ENCODE measurements at regions not wholly inside any gene's neighbourhood (a gene's known extent, or its start where the extent isn't known, plus 50 kb on each side); places are given as distances from the start of the nearest gene placed in this dataset.
"Not testable (repeated sequence)": the region's sequence is repeated elsewhere in the genome, so short reads cannot be mapped to it uniquely, and the experiment has no call there.

DNA sequence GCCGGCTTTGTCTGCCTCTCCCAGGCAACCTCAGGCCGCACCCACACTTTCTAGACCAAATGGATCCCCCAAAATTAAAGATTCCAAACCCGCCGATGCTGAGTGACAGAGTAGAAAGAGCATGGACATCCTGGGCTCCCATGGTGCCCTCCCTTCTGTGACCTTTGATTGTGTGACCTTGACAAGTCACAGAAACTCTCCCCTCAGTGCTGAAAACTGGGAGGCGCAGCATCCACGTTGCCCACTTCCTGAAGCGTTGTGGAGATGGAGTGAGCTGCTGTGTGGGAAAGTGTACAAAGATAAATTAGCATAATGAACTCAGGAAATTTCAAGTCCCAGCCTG is 74.4 kb upstream of the MFGE8 start:
- H3K4me3 Mint-ChIP-seq = no peak overlapping the region
- no peak overlapping the region for H3K27ac Mint-ChIP-seq
- POLR2A ChIA-PET = no interaction called here
- peaks cover 2% of the 10 kb centered on the region for H3K4me1 Mint-ChIP-seq
- no peaks in the 10 kb centered on the region for H3K9me3 Mint-ChIP-seq
- H3K27me3 Mint-ChIP-seq = peaks cover 14% of the 10 kb centered on the region
- no peak for DNase-seq
- H3K36me3 Mint-ChIP-seq = no peaks in the 10 kb centered on the region
- no peak for ATAC-seq (ENCODE audit: low read depth)

DNA sequence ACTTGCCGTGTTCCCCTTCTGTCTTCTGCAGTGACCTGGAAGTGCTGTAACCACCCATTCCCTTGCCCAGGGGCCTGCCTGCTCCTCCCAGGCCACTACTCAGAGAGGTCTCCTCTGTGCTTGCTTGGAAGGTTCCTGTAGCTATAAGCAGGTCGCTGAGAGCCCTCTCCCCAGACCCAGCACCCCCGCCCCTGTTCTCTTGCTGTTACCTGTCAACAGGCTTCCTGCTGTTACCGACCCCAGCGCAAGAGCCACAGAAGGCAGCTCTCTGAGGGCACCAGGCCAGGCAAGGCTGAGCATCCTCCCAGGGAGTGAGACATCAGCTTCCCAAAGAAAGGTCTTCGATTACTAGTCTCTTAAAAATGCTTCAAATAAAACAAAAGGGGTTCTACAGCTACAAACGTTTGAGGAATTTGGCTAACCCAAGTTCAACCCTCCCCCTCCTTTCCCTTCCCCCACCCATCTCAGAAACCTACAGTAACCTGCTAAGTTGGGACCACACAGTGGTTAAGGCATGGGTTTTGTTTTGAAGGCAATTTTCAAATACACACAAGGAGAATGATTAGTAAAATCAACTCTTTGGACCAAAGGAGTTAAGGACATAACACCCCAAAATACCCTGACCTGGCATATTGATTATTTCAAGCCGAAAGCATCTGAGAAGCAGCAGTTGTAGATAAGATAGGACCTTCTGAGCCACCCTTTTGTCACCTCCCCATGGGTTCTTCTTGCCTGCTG is 74.9 kb upstream of the MFGE8 start:
- peaks cover under 1% of the 10 kb centered on the region for H3K4me1 Mint-ChIP-seq
- ATAC-seq (ENCODE audit: low read depth) = no peak
- peaks cover 14% of the 10 kb centered on the region for H3K27me3 Mint-ChIP-seq
- no peak overlapping the region for H3K27ac Mint-ChIP-seq
- POLR2A ChIA-PET = no interaction called here
- H3K9me3 Mint-ChIP-seq = no peaks in the 10 kb centered on the region
- H3K4me3 Mint-ChIP-seq = no peak overlapping the region
- no peaks in the 10 kb centered on the region for H3K36me3 Mint-ChIP-seq
- DNase-seq = no peak

DNA sequence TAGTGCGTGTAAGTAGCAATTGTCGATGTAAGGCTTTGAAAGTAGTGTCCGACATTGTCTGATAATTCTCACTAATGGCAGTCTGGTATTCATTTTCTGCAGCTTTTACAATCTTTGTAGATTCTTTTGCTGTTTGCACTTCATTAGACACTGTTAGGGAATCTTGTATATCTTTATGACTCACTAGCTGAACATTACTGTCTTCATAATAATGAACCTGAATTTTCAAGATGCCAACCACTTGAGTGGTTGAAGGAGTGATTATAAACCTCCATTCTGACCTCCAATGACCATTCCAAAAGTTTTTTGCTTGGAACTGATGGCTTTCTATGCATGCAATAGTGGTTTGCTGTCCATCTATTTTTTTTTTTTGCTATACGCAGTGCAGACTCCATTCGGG is 76.4 kb upstream of the MFGE8 start:
- Mint-ChIP-seq H3K9me3 (no peaks in the 10 kb centered on the region), H3K27ac (no peak overlapping the region), H3K4me3 (no peak overlapping the region), H3K4me1 (no peaks in the 10 kb centered on the region), H3K27me3 (peaks cover 13% of the 10 kb centered on the region), H3K36me3 (no peaks in the 10 kb centered on the region)
- POLR2A ChIA-PET = no interaction called here
- DNase-seq (no peak), ATAC-seq (ENCODE audit: low read depth) (no peak)

DNA sequence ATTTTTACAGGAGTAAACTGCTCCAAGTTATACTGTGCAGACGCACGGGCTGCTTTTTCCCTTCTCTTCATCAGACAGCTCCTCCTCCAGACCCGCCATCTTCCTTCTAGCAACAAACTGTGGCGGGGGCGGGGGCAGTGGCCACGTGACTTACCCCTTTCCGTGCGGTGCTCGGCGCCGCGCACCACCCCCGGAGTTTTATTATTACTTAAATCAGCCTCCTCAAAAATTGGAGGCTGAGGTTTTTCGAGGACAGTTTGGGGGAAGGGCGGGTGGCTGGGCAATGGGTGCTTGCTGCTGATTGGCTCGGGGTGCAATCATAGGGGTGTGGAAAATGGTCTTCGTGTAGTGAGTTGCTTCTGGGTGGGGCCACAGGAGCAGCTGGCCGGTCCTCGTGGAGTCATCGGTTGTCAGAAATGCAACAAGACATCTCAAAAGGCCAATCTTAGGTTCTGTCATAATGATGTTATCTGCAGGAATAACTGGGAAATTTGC is 77.1 kb upstream of the MFGE8 start:
- Mint-ChIP-seq H3K4me3 (no peak overlapping the region), H3K27me3 (peaks cover 13% of the 10 kb centered on the region), H3K9me3 (no peaks in the 10 kb centered on the region), H3K36me3 (no peaks in the 10 kb centered on the region), H3K27ac (no peak overlapping the region), H3K4me1 (no peaks in the 10 kb centered on the region)
- DNase-seq (no peak), ATAC-seq (ENCODE audit: low read depth) (no peak)
- POLR2A ChIA-PET = no interaction called here

DNA sequence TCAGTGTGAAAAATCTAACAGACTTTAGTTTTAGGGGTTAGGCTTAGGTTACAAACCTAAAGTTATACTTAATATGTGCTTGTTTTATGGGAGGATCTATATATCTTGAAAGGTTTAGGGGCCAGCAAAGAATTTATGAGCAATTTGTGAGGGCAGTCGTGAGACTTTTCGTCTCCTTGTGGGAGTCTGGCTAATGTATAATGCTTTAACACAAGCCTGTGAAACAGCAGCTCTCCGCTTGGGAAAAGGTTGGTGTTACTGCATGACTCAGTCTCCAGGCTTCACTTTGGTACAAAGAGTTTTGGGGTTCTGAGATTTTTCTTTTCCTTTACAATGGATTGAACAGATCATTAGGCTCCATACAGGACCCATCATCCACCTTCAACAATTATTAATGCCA is 79.0 kb upstream of the MFGE8 start:
- Mint-ChIP-seq H3K4me3 (no peak overlapping the region), H3K27ac (no peak overlapping the region), H3K36me3 (no peaks in the 10 kb centered on the region), H3K9me3 (no peaks in the 10 kb centered on the region), H3K4me1 (no peaks in the 10 kb centered on the region), H3K27me3 (peaks cover 13% of the 10 kb centered on the region)
- ATAC-seq (ENCODE audit: low read depth) = no peak
- no peak for DNase-seq
- POLR2A ChIA-PET = no interaction called here

DNA sequence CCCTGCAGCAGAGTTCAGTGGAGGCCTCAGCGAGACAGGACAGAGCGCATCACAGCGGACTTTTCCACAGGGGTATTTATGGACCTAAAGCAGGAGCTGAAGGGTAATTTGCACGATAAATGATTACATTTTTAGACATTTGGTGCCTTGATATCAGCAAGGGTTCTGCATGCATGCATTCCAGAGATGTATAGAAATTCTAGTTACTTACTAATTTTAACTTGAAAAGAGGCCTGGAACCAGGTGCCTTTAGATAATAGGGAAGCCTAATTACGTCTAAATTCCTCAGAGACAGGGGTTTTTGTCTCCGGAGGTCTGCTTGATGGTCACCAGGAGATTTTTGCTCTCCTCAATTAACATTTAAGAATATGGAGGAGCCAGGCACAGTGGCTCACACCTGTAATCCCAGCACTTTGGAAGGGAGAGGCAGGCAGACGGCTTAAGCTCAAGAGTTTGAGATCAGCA is 79.8 kb upstream of the MFGE8 start:
- POLR2A ChIA-PET = no interaction called here
- DNase-seq (no peak), ATAC-seq (ENCODE audit: low read depth) (no peak)
- H3K36me3 Mint-ChIP-seq = no peaks in the 10 kb centered on the region
- no peak overlapping the region for H3K4me3 Mint-ChIP-seq
- no peaks in the 10 kb centered on the region for H3K9me3 Mint-ChIP-seq
- H3K27ac Mint-ChIP-seq = no peak overlapping the region
- H3K27me3 Mint-ChIP-seq = peaks cover 13% of the 10 kb centered on the region
- H3K4me1 Mint-ChIP-seq = no peaks in the 10 kb centered on the region

DNA sequence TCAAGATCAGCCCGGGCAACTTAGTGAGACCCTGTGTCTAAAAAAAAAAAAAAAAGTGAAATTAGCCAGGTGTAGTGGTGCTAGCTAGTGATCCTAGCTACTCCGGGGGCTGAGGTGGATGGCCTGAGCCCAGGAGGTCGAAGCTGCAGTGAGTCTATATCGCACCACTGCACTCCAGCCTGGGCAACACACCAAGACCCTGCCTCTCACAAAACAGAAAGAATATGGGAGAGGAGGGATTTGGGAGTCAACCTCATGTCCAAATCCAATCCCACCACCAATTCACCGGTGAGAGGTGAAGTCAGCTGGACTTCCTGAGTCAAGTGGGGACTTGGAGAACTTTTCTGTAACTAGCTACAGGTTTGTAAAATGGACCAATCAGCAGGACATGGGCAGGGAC is 80.5 kb upstream of the MFGE8 start:
- H3K4me3 Mint-ChIP-seq = no peak overlapping the region
- ATAC-seq (ENCODE audit: low read depth) = no peak
- no peak for DNase-seq
- H3K9me3 Mint-ChIP-seq = no peaks in the 10 kb centered on the region
- no peaks in the 10 kb centered on the region for H3K36me3 Mint-ChIP-seq
- no peak overlapping the region for H3K27ac Mint-ChIP-seq
- H3K4me1 Mint-ChIP-seq = no peaks in the 10 kb centered on the region
- POLR2A ChIA-PET = no interaction called here
- H3K27me3 Mint-ChIP-seq = peaks cover 13% of the 10 kb centered on the region

DNA sequence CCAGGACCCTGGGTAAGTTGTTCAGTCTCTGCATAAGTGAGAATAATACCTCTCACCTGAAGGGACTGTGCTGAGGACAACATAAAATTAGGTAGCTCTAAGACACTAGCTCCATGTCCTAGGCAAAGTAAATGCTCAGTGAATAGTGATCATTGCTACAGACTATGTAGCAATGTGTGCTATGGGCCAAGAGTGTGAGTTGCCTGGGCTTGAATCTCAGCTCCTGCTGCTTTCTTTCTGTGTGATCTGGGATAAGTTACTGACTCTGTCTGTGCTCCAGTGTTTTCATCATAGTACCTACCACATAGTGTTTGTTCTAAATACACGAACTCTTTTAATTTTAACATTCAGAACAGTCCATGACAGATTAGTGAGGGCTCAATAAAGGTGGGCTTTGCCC is 81.1 kb upstream of the MFGE8 start:
- no peak for DNase-seq
- no peaks in the 10 kb centered on the region for H3K9me3 Mint-ChIP-seq
- no peaks in the 10 kb centered on the region for H3K4me1 Mint-ChIP-seq
- H3K36me3 Mint-ChIP-seq = no peaks in the 10 kb centered on the region
- no peak overlapping the region for H3K4me3 Mint-ChIP-seq
- no peak overlapping the region for H3K27ac Mint-ChIP-seq
- no peak for ATAC-seq (ENCODE audit: low read depth)
- H3K27me3 Mint-ChIP-seq = peaks cover 13% of the 10 kb centered on the region
- POLR2A ChIA-PET = no interaction called here

DNA sequence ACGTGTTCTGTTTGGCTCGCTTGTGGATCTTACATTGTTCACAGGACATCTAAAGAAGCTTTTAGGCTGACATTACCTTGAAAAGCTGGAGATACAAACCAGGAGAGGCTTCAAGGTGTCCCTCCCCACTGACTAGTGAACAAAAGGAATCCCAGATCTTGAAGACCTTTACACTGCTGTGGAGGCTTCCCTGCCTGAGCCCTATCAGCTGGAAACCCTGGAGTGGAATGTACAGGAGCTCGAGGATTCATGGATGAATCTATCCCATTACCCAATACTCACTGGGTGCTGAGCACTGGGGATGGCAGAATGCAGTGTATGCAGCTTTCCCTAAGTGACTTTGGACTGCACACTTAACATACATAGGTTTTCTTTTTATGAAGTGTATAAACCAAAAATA is 82.3 kb upstream of the MFGE8 start:
- H3K27me3 Mint-ChIP-seq = peaks cover 9% of the 10 kb centered on the region
- POLR2A ChIA-PET = no interaction called here
- ATAC-seq (ENCODE audit: low read depth) (no peak), DNase-seq (no peak)
- no peak overlapping the region for H3K4me3 Mint-ChIP-seq
- no peak overlapping the region for H3K27ac Mint-ChIP-seq
- H3K9me3 Mint-ChIP-seq = no peaks in the 10 kb centered on the region
- H3K4me1 Mint-ChIP-seq = no peaks in the 10 kb centered on the region
- H3K36me3 Mint-ChIP-seq = no peaks in the 10 kb centered on the region

DNA sequence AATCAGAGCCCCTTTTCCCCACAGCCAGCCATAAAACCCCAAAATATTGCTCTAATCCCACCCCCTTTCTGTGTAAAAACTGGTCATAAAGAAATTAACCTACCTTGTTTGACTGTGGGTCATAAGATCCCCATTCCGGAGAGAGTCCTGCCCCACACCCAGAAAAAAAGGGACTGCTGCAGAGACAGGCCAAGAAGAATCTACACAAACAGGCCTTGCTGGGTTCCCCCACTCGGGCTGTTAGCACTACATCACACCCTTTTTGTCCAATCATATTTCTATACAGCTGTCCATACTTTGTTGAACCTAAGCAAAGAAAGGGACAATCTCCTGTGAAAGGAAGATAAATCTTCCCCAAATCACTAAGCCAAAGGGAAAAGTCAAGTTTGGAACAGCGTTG is 84.4 kb upstream of the MFGE8 start:
- H3K36me3 Mint-ChIP-seq = no peaks in the 10 kb centered on the region
- no peak for DNase-seq
- no peak overlapping the region for H3K4me3 Mint-ChIP-seq
- H3K4me1 Mint-ChIP-seq = peaks cover 4% of the 10 kb centered on the region
- H3K27ac Mint-ChIP-seq = no peak overlapping the region
- peaks cover 9% of the 10 kb centered on the region for H3K27me3 Mint-ChIP-seq
- POLR2A ChIA-PET = no interaction called here
- no peak for ATAC-seq (ENCODE audit: low read depth)
- H3K9me3 Mint-ChIP-seq = no peaks in the 10 kb centered on the region

DNA sequence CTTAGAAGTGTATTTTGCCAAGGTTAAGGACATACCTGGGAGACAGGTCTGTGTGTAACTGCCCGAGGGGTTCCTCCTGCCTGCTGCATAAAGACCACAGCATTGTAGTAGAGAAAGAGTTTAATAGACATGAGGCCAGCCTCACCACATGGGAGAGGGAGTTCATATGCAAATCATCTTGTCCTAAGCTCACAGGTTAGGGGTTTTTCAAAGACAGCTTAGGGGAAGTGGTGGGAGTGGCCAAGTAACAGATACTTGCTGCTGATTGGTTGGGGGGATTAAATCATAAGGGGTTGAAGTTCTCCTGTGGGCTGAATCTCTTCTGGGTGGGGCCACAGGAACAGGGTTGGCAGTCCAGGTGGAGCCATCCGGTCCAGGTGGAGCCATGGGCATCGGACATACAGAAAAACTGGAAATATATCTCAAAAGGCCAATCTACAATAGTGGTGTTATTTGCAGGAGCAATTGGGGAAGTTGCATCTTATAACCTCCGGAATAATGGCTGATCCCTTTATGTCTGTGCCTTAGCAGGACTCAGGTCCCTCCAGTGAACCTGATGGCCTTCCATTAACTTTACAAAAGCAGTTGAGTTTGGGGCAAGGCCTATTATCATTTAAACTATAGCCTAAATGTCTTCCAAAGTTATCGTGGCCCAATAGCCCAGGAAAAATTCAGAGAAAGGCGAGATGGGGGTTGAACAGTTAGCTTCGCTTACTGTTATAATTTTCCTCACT is 86.0 kb upstream of the MFGE8 start:
- Mint-ChIP-seq H3K4me1 (peaks cover 4% of the 10 kb centered on the region), H3K27me3 (peaks cover 9% of the 10 kb centered on the region), H3K9me3 (no peaks in the 10 kb centered on the region), H3K27ac (no peak overlapping the region), H3K4me3 (no peak overlapping the region), H3K36me3 (no peaks in the 10 kb centered on the region)
- ATAC-seq (ENCODE audit: low read depth) = no peak
- POLR2A ChIA-PET = no interaction called here
- DNase-seq = no peak

DNA sequence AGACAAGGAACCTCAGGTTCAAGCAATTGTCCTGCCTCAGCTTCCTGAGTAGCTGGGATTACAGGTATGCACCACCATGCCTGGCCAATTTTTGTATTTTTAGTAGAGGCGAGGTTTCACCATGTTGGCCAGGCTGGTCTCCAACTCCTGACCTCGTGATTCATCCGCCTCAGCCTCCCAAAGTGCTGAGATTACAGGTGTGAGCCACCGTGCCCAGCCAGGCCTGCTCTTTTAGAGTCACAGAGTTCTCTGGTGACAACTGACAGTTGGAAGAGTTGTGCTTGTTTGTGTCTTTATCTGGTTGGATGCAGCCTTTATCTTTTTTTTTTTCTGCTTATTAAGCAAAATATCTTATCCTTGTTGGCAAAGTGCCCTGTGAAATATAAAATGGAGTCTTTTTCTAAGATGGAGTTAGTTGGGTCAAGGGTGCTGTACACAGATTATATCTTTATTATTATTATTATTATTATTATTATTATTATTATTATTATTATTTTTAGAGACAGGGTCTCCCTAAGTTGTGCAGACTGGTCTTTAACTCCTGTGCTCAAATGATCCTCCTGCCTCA is 86.5 kb upstream of the ABHD2 start:
- H3K27me3 Mint-ChIP-seq; H3K36me3 Mint-ChIP-seq; H3K27ac Mint-ChIP-seq; H3K4me3 Mint-ChIP-seq; H3K4me1 Mint-ChIP-seq; ATAC-seq (ENCODE audit: low read depth); DNase-seq; H3K9me3 Mint-ChIP-seq; POLR2A ChIA-PET: not testable (repeated sequence)

DNA sequence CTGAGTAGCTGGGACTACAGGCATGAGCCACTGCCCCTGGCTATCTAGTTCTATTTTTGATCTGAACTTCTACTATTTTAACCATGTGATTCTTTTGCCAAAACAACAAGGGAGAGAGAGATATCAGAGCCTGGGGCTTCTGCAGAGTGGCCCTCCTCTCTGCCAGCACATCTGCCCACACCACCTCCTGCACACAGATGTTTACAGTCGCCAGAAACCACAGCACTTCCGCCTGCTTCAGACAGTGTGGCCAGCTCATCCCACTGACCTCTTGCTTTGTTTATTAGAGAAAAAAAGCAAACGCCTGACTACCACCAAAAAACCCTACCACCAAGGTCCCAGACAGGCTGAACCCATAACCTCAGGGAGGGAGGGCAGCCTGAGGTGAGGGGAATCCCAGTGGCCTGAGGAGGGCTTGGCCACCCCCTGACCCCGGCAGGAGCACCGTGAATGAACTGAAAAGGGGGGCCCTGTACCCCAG is 85.9 kb upstream of the ABHD2 start:
- H3K9me3 Mint-ChIP-seq = no peaks in the 10 kb centered on the region
- DNase-seq (no peak), ATAC-seq (ENCODE audit: low read depth) (no peak)
- no peaks in the 10 kb centered on the region for H3K36me3 Mint-ChIP-seq
- H3K4me3 Mint-ChIP-seq = no peak overlapping the region
- H3K27me3 Mint-ChIP-seq = peaks cover 13% of the 10 kb centered on the region
- no peak overlapping the region for H3K27ac Mint-ChIP-seq
- POLR2A ChIA-PET = no interaction called here
- peaks cover 4% of the 10 kb centered on the region for H3K4me1 Mint-ChIP-seq

DNA sequence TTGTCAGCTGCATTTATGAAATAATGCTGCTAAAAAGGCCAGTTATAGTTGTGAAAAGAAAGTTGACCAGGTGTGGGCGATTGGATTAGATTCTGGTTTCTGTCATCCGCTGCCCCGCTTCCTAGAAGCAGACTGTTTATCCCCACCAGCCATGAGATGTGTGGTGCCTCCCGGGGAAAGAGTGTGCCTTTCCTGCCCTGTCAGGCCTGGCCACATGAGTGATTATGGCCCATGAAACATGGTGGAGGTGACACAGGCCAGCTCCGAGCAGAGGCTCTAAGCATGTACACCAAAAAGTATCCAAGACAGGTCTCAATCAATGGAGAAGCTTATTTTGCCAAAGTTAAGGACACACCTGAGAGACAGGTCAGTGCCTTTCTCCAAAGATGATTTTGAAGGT is 85.4 kb upstream of the ABHD2 start:
- POLR2A ChIA-PET = no interaction called here
- Mint-ChIP-seq H3K27ac (no peak overlapping the region), H3K9me3 (no peaks in the 10 kb centered on the region), H3K4me1 (peaks cover 4% of the 10 kb centered on the region), H3K36me3 (no peaks in the 10 kb centered on the region), H3K4me3 (no peak overlapping the region), H3K27me3 (peaks cover 13% of the 10 kb centered on the region)
- no peak for ATAC-seq (ENCODE audit: low read depth)
- DNase-seq = no peak
